ENCODE measurements at regions not wholly inside any gene's neighbourhood (a gene's known extent, or its start where the extent isn't known, plus 50 kb on each side); places are given as distances from the start of the nearest gene placed in this dataset.

DNA sequence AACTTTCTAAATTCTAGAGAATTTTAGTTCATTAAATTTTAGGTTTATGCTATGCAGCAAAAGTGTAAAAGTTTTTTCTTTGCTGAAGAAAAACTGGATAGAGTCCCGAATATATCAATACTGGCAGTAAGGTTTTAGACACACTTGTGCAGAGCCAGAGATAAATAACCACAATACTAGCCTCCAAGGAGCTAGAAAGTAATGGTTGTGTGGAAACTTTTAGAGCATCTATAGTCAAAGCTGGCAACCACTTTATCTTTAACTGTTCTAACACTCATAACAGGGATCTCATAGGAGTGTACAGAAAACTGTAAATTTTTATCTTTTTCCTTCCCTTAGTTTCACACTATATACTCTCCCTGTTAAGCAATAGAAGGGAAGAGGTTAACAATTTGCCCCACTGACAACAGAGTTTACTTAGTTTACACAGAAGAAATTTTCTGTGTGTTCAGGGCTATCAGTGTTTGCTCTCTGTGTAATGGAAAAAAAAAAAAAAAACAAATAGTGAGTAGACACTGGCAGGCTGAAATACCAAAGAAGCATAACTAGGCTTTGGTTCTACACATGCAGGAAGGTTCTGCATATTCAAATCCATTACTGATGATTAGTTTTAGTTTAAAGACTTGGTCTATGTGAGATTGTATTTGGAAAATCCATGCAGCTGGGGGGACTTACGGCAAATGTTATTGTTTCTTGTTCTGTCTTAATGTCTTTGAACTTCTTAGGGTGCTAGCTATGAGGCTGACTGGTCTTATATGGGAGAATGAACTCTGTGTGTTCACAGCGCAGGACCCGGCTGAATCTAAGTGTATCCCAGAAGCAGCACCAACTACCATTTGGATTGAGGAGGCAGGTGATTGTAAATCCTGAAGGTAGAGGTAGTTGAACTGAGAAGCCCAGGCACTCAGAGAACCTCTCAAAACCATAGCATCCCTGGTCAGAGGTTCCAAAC is 187.6 kb downstream of the PCSK1 start:
- DNase-seq (ENCODE audit: low spot score) = no peak

- no peak for DNase-seq (ENCODE audit: low spot score)
Observed at GRCh38 chr5:96244696-96245095, 188.4 kb downstream of the PCSK1 start.

DNA sequence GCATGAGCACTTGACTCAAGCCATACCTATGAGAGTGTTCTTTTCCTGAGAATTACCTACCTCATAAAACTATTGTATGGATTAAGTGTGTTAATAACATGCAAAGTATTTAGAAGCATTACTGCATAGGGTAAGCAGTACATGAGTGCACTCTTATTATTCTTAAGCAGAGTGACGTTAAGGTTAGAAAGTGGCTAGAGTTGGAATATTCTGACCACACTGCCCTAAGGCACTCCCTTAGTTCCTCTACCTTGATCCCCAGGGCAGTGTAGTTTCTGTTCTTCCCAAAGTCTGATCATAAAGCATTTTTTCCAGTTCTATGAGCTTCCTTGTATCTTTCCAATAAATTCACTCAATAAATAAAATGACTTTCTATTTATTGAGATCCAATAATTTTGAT is 189.2 kb downstream of the PCSK1 start:
- no peak for DNase-seq (ENCODE audit: low spot score)

DNA sequence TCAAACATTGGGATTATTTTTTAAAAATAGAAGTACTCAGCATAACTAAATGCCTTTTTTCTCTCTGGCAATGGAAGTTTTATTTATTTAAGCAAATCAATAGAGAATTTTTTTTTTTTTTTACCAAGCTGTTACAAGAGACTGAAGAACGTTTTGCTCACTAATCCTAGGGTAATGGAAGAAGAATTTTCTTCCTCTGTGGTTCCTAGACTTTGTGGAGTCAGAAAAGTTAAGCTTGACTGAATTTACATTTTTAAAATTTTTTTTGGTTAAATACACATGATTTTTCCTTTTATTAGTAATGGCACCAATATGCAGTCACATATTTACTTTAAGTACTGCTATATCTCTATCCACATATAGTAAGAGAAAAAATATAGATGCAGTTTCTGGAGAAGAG is 189.8 kb downstream of the PCSK1 start:
- no peak for DNase-seq (ENCODE audit: low spot score)

DNA sequence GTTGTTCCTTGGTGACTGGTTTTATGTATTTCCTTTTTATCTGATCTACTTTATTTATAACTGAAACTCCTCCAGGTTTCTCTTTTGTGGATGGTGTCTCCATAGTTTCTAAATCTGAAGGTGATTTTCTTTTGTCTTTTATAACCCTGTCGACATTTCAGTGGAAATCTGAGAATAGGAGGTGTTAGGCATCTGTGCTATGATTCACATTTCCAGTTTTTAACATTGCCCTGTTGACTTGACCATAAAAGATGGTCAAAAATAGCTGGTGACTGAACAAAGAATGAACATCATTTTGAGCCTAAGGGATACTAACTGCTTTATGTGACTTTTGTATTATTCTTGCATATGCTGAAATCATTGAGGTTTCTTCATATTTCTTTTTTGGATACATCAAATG is 190.5 kb downstream of the PCSK1 start:
- no peak for DNase-seq (ENCODE audit: low spot score)

- no peak for DNase-seq (ENCODE audit: low spot score)
Observed at GRCh38 chr5:96236831-96237230, 196.2 kb downstream of the PCSK1 start.

GRCh38 chr5:96236051-96236450 is 197.0 kb downstream of the PCSK1 start:
- no peak for DNase-seq (ENCODE audit: low spot score)

- DNase-seq (ENCODE audit: low spot score) = no peak
Observed at GRCh38 chr5:96235008-96235910, 197.8 kb downstream of the PCSK1 start.

- no peak for DNase-seq (ENCODE audit: low spot score)
Observed at GRCh38 chr5:96232602-96233001, 200.4 kb downstream of the PCSK1 start.

GRCh38 chr5:96229188-96229587 is 203.9 kb downstream of the PCSK1 start:
- peak; percentile 45 for DNase-seq (ENCODE audit: low spot score)

DNA sequence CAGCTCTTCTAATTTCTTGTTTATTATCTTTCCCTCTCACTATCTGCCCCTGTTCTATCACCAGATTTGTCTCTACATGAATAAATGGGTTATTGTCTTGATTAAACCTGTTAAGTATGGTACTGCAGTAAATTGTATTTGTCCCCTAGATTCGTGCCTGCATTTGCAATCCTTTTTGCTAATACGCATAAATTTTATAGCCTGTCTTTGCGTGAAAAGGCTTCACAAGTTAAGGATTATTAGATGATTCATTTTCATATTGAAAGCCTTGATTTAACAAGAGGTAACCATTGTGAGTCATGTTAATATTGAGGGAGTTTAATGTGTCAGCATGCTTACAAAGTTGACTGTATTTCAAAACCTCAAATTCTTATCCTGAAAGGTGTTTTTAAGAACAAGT is 204.6 kb downstream of the PCSK1 start:
- no peak for DNase-seq (ENCODE audit: low spot score)

DNA sequence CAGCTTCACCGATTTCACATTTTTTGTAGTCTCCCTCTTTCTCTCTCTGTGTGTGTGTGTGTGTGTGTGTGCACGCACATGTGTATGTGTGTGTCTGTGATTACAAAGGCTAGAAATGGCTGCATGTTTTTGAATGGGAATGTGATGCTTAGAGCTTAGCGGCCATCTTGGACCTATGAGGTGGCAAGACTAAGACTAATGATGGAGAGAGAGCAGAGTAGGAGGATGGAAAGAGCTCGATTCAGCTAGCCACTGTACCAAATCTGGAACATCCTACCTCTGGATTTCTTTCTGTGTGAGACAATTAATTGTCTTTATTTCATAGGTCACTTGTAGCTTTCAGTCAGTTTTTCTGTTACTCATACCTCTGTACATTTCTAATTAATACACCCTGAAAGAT is 205.1 kb downstream of the PCSK1 start:
- no peak for DNase-seq (ENCODE audit: low spot score)

- DNase-seq (ENCODE audit: low spot score) = peak; percentile 52
Observed at GRCh38 chr5:96226941-96227552, 206.0 kb downstream of the PCSK1 start.

DNA sequence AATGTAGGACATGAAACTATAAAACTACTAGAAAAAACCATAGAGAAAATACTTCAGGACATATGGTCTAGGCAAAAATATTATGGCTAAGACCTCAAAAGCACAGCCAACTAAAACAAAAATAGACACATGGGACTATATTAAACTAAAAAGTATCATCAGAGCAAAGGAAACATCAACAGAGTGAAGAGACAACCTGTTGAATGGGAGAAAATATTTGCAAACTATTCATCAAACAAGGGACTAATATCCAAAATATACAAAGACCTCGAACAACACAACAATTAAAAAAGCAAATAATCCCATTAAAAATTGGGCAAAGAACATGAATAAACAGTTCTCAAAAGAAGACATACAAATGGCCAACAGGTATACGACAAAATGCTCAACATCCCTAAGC is 210.9 kb downstream of the PCSK1 start:
- no peak for DNase-seq (ENCODE audit: low spot score)

DNA sequence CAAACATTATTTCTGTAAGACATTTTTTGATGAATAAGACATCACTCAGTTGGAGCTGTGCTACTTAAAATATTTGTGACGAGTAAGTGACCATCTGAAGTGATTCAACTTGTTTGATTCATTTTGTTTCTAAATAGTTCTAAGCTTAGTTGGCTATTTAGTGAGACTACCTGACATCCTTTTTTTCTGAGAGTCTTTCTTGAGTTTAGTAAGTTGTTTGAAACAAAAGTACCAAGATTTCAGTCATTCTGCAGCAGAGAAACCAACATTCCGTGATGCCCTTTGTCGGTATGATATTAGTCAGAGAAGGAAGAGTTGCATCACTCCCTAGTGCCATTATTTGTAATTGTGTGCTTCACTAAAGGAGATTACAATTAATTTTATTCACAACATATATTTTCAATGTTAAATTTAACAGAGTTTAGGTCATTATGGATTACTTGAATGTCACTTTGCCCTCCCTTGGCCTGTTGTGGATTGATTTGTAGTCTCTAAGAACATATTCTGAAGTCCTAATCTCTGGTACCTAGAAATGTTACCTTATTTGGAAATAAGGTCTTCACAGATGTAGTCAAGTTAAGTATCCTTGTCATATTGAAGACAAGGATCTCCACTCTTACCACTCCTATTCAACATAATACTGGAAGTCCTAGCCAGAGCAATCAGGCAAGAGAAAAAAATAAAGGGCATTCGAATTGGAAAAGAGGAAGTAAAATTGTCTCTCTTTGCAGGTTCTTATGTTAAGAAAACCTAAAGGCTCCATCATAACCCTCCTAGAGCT is 212.2 kb downstream of the PCSK1 start:
- DNase-seq (ENCODE audit: low spot score) = no peak

DNA sequence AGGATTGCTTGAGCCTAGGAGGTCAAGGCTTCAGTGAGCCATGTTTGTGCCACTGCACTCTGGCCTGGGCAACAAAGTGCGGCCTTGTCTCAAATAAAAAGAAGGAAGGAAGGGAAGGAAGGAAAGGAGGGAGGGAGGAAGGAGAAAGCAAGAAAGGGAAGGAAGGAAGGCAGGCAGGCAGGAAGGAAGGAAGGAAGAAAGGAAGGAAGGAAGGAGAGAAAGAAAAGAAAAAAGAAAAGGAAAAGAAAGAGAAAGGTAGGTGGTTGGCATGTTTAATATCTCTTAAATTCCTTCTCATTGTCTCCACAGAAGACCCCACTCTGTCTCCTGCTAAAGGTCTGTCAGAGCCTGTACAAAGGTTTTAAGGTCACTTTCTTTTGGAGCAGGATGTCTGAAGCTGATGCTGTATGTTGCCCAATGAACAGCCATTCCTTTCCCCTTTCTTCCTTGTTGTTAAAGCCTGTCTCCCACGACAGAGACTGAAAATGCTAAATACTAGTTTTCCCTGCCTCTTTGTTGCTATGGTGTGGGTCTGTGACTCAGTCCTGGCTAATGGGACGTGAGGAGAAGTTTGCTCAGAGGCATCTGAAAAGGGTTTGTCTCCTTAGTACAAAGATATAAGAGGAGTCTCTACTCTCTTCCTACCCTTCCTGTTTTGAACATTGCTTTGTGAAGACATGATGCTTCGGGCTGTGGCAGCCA is 213.3 kb downstream of the PCSK1 start:
- DNase-seq (ENCODE audit: low spot score) = no peak

- no peak for DNase-seq (ENCODE audit: low spot score)
Observed at GRCh38 chr5:96218653-96219052, 214.4 kb downstream of the PCSK1 start.

GRCh38 chr5:96214442-96215197 is 218.4 kb downstream of the PCSK1 start:
- DNase-seq (ENCODE audit: low spot score) = no peak

- DNase-seq (ENCODE audit: low spot score) = no peak
Observed at GRCh38 chr5:96209829-96210228, 223.2 kb downstream of the PCSK1 start.

GRCh38 chr5:96207420-96207819 is 225.6 kb downstream of the PCSK1 start:
- DNase-seq (ENCODE audit: low spot score) = no peak

Data from pons (tissue), 1 donor.